ENCODE measurements at regions not wholly inside any gene's neighbourhood (a gene's known extent, or its start where the extent isn't known, plus 50 kb on each side); places are given as distances from the start of the nearest gene placed in this dataset.

- in situ Hi-C loops (cut with HindIII; ENCODE audit: low sequenced_read_pairs) = no loop called here
- DNase-seq (ENCODE audit: low read depth, low spot score) = no peak
- TF ChIP-seq CTCF (IDR thresholded peaks at IDR 0.05; ENCODE audit: low read depth, low read length) = no peak
- no peak overlapping the region for H3K4me3 ChIP-seq (ENCODE audit: low read depth, low read length)
These were observed 351.5 kb downstream of the TMA16 start for GRCh38 chr4:163846008-163846407.

GRCh38 chr4:163852246-163852645 lies 357.8 kb downstream of the TMA16 start:
- in situ Hi-C loops (cut with HindIII; ENCODE audit: low sequenced_read_pairs) = no loop called here
- no peak for TF ChIP-seq CTCF (IDR thresholded peaks at IDR 0.05; ENCODE audit: low read depth, low read length)
- DNase-seq (ENCODE audit: low read depth, low spot score) = no peak
- H3K4me3 ChIP-seq (ENCODE audit: low read depth, low read length) = no peak overlapping the region

- in situ Hi-C loops (cut with HindIII; ENCODE audit: low sequenced_read_pairs) = no loop called here
- TF ChIP-seq CTCF (IDR thresholded peaks at IDR 0.05; ENCODE audit: low read depth, low read length) = no peak
- no peak overlapping the region for H3K4me3 ChIP-seq (ENCODE audit: low read depth, low read length)
- DNase-seq (ENCODE audit: low read depth, low spot score) = no peak
These were observed 363.4 kb downstream of the TMA16 start for GRCh38 chr4:163857903-163858302.

DNA sequence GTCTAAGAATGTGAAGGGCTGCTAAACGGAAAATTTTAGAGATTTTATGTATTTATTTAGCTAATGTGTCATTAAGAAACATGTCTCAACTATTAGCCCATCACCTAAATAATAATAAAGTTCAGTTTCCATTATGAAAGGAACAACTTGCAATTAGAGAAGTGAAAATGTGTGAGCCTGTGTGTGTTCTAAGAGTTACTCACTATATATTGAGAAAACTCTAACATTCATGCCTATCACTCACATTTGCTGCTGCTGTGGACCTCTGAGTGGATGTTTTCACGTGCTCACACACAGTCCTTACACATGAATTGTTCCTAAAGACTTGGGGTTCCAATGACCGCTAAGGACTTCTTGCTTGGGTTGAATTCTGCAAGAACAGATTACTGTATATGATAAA lies 364.0 kb downstream of the TMA16 start:
- no peak overlapping the region for H3K4me3 ChIP-seq (ENCODE audit: low read depth, low read length)
- no peak for DNase-seq (ENCODE audit: low read depth, low spot score)
- no peak for TF ChIP-seq CTCF (IDR thresholded peaks at IDR 0.05; ENCODE audit: low read depth, low read length)
- in situ Hi-C loops (cut with HindIII; ENCODE audit: low sequenced_read_pairs) = no loop called here

DNA sequence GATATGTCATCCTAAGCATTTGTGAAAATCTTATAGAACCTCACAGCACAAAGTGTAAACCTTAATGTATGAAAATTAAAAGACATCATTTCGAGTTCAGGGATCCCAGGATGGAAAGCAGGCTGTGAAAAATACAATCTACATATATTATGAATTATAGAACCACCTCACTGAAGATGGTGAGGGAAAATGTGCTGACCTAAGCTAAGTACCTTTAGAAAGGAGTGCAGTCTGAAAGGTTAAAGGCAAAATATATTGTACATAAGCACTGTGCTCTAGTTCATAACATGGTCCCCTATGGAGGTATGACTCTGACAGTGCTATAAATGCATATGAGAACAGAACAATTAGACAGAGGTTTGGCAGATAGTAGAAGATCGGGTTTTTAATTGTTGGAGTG lies 368.6 kb downstream of the TMA16 start:
- in situ Hi-C loops (cut with HindIII; ENCODE audit: low sequenced_read_pairs) = no loop called here
- H3K4me3 ChIP-seq (ENCODE audit: low read depth, low read length) = no peak overlapping the region
- TF ChIP-seq CTCF (IDR thresholded peaks at IDR 0.05; ENCODE audit: low read depth, low read length) = no peak
- DNase-seq (ENCODE audit: low read depth, low spot score) = no peak

GRCh38 chr4:163865010-163865409 lies 370.5 kb downstream of the TMA16 start:
- in situ Hi-C loops (cut with HindIII; ENCODE audit: low sequenced_read_pairs) = no loop called here
- no peak for DNase-seq (ENCODE audit: low read depth, low spot score)
- no peak for TF ChIP-seq CTCF (IDR thresholded peaks at IDR 0.05; ENCODE audit: low read depth, low read length)
- H3K4me3 ChIP-seq (ENCODE audit: low read depth, low read length) = no peak overlapping the region

DNA sequence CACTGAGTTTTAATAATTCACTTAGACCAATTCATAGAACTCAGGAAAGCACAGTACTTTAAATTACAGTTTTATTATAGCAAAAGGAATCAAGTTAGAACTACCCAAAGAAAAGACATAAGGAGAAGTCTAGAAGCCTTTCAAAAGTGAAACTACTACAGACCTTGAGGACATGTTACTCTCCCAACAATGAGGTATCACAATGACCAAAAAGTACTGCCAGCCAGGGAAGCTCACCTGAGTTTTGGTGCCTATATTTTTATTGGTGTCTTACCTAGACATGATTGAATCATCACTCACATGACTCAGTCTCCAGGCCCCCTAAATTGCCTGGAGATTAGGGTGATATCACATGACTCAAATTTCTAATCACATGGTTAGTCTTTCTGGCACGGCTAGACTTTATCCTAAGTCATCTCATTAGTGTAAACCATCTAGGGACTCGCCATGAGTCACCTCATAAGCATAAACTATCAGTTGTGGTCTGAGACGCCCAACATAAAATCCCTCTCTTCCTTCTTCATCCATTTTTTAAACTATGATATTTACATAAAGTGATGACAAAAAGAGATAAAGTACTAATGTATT lies 372.3 kb downstream of the TMA16 start:
- TF ChIP-seq CTCF (IDR thresholded peaks at IDR 0.05; ENCODE audit: low read depth, low read length) = no peak
- peak; percentile 64 for DNase-seq (ENCODE audit: low read depth, low spot score)
- in situ Hi-C loops (cut with HindIII; ENCODE audit: low sequenced_read_pairs) = no loop called here
- H3K4me3 ChIP-seq (ENCODE audit: low read depth, low read length) = no peak overlapping the region
